ENCODE measurements at regions not wholly inside any gene's neighbourhood (a gene's known extent, or its start where the extent isn't known, plus 50 kb on each side); places are given as distances from the start of the nearest gene placed in this dataset.

DNA sequence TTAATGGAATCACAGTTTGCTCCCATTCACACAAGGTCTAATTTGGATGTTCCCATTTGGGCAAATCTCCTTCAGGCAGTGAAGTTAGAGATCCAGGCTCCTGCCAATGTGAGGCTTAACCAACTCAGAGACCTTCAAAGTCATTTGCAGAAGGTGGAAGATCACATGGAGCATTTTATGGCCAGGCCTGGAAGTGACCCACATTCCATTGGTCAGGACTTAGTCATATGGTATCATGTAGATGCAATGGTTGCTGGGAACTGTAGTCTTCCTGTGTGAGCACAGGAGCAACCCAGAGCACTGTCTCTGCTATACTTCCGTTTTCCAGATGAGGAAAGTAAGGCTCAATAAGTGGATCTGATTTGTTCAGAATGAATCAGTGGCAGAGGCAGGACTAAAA, 292.7 kb upstream of the SMARCA2 start:
- TF ChIP-seq CTCF (IDR thresholded peaks at IDR 0.05; ENCODE audit: poor library complexity) (no peak), EZH2 (IDR thresholded peaks at IDR 0.05; ENCODE audit: borderline replicate concordance) (no peak), EZH2phosphoT487 (IDR thresholded peaks at IDR 0.05; ENCODE audit: low read depth, severe bottlenecking, unreplicated experiment) (no peak)

Measured in hepatocyte (in vitro differentiated cells).